ENCODE measurements at regions not wholly inside any gene's neighbourhood (a gene's known extent, or its start where the extent isn't known, plus 50 kb on each side); places are given as distances from the start of the nearest gene placed in this dataset.

DNA sequence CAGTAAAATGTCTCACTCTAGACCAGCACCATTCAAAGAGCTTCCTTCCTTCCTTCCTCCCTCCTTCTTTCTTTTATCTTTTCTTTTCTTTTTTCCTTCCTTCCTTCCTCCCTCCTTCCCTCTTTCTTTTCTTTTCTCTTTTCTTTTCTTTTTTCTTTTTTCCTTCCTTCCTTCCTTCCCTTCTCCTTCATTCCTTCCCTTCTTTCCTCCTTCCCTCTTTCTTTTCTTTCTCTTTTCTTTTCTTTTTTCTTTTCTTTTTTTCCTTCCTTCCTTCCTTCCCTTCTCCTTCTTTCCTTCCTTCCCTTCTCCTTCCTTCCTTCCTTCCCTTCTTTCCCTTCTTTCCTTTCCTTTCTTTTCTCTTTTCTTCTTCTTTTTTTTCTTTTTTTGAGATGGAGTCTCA, 985.1 kb downstream of the DSC3 start:
- DNase-seq (ENCODE audit: low read depth) = no peak

DNA sequence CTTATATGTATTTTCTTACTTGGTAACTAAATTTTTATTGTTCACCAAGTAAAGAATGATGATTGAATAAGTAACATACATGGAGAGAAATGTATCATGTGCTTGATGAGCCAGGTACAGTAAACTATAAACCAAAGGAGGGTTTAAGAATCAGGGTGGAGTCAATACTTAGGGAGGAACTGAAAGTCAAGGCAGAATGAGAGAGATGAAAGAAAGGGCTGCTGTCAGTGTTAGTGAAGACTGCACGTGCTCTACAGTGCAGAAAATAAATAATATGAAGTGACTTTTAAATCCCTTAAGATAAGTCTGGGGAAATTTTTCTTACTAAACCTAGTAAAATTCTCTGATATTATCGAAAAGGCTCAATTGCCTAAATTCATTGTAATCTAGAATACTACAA, 986.0 kb downstream of the DSC3 start:
- DNase-seq (ENCODE audit: low read depth) = no peak

DNA sequence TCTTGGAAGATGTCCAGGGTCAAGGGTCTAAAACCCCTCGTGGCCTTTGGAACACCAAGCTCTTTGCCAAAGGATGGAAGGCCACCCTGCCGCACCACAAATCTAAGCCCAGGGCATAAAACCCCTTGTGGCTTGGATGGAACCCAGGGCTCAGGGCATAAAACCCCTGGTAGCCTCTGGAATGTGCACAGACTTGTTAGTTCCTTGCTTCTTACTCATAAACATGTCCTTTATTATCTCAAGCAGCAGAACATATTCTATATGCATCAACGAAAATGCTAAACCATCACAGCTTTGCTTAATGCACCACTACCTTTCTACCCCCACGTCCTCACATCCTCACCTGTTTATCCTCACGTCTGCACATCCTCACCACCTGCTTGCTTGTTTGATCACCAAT, 998.0 kb downstream of the DSC3 start:
- no peak for DNase-seq (ENCODE audit: low read depth)

DNA sequence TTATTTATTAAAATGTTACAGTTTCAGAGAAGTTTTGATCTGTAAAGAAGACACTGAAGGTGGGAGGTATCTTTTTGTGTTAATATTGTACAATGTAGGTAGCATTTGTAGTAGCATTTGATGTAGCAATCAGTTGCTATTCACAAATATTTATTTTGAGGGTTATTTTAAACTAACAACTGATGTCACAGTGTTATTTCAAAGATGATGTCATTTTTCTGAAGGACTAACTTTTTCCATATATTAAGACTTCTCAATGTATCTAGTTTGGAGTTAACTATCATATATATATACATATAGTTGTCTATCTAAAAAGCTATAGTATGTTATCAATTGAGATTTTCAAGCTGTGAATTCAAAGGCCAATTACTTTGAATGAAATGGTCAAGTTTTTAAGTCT, 1003.3 kb downstream of the DSC3 start:
- DNase-seq (ENCODE audit: low read depth) = no peak

DNA sequence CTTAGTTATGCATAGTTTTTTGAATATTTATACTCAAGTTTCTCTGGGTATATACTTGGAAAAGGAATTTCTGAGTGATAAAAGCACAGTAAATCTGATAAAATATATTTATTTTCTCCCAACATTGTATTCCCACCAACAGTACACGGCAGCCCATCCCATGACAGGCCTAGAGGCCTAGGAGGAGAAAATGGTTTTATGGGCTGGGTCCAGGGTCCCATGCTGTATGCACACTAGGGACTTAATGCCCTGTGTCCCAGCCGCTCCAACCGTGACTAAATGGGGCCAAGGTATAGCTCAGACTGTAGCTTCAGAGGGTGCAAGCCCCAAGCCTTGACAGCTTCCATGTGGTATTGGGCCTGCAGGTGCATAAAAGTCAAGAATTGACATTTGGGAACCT, 1007.7 kb downstream of the DSC3 start:
- DNase-seq (ENCODE audit: low read depth) = no peak

DNA sequence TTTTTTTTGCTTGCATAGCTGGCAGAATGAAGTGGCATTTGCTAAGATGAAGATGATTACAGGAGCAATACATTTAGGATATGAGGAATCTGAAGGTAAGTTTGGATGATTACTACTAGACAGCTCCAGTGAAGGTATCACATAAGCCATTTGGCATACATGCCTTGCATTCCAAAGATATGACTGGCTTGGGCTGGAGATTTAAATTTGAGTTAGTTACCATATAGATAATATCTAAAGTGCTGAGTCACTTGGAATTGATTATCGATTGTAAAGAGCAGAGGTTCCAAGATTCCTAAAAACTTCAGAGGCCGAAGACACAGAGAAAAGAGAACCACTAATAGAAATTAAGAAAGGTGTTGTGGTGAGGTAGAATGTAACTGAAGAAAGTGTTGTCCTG, 1026.4 kb downstream of the DSC3 start:
- DNase-seq (ENCODE audit: low read depth) = no peak

DNA sequence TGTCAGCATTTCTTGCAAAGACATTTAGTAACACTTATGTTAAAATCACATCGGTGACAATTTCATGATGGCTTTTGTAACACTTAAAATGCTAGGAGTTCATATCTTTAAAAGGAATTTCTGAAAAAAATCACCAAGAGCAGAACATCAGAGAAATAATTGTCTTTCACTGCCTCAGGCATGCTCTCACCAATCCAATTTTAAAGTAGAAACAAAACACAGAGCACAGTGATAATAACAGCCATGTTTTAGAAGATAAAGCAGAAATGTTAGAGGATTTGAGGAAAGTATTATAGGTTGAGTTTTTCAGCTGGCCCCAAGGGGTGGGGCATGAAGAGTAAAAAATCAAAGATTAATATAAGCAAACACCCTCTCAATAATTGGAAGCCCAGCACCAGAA, 1037.6 kb downstream of the DSC3 start:
- DNase-seq (ENCODE audit: low read depth) = no peak

DNA sequence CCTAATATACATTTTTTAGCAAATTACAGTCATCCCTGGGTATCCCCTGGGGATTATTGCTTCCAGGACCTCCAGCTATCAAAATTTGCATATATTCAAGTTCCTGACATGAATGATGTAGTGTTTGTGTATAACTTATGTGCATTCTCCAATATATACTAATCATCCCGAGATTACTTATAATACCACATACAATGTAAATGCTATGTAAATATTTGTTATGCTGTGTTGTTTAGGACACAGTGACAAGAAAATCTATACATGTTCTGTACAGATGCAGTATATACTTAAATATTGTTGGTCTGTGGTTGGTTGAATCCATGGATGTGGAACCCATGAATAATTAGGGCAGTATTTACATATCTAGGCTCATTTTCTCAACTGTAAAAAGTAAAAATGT, 1060.3 kb downstream of the DSC3 start:
- DNase-seq (ENCODE audit: low read depth) = no peak

DNA sequence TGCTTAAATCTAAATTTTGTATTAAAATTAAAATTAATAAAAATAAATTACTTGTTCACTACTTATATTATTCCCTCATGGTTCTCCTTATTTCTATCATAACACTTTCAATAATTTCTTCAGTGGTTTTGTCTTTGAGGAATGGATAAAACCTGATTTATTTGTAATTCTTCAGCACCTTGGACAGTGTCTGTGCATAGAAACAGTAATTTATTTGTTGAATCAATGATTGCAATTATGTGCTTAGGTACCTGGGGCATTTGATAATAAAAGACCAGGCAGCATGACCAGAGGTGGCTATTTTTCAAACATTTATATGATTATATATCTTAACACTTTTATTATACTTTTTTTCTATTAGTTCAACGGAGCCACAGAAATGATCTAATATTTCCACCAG, 1062.7 kb downstream of the DSC3 start:
- no peak for DNase-seq (ENCODE audit: low read depth)

DNA sequence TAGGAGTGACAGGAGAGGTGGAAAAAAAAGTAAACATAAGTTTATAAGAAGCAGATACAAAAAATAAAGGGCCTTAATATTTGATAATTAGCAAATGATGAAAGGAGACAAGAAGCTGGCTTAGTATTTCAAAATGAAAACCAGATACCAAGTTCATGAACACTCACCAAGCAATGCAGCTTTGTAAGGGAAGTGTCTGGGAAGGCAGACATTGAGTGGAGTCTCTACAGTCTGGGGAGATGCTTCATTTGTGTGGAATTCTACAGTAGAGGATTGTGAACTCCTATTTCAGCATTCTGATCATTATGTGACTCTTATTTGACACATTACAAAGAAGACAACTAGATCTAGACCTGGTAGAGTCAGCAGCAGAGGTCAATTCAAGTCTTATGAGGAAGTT, 1072.7 kb downstream of the DSC3 start:
- no peak for DNase-seq (ENCODE audit: low read depth)

DNA sequence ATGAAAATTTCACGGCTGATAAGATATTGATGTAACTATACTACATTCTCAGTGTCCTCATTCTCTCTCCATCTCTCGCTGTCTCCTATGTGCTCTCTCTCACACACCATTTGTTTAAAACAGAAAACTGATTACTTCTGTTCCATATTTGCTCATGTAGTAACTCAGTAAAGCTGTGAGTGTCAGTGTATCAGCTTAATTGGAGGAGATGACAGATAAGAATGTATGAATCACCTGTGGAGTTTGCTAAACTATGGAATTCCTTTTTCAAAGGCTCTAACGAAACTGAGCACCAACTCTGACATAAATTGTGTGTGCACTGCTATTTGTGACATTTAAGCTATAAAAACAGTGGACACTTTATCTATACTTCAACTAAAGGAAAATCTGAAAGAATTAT, 1080.0 kb downstream of the DSC3 start:
- no peak for DNase-seq (ENCODE audit: low read depth)

DNA sequence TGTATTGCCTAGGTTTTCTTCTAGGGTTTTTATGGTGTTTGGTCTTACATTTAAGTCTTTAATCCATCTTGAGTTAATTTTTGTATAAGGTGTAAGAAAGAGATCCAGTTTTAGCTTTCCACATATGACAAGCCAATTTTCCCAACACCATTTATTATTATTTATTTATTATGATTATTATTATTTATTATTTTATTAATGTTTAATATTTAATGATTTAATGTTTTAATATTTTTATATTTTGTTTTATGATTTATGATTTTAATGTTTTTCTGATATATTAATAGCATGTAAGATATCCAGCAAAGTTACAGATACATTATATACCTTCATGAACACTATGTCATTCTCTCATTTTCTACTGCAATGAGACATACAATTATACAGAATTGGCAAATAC, 1082.0 kb downstream of the DSC3 start:
- DNase-seq (ENCODE audit: low read depth) = no peak

DNA sequence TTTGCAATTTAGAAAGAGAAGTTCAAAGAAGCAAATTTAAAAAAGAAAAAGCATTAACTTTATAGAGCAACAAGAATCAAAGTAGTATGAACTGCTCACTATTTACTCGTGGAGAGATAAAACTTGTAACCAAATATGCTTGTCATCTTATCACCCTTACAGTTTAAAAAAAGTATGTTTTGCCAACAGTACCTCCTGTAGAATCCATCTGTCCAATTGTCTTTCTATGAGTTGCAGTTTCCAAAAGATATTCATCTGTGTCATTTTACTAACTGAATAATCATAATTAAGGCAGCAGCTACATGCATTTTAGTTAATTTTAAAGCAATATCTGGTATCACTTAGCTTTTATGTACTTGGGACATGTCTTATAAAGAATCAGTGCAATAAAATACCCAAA, 1112.3 kb downstream of the DSC3 start:
- DNase-seq (ENCODE audit: low read depth) = no peak

DNA sequence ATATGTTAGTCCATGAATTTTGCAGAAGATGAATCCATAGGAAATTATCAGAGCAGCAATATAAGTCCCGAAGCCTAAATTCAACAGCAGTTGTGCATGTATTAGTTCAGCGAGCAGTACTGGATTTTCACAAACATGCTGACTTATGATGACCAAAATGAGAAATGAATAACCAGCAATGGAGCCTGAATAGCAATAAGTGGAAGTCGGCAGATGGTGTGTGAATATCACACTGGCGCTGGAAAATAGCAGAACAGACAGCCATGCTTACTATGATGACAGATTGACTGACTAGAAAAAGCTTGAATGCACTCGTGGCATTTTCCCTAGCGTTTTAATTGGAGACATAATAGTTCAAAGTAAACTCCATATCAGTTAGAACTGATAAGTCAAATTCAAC, 1114.5 kb downstream of the DSC3 start:
- DNase-seq (ENCODE audit: low read depth) = no peak

DNA sequence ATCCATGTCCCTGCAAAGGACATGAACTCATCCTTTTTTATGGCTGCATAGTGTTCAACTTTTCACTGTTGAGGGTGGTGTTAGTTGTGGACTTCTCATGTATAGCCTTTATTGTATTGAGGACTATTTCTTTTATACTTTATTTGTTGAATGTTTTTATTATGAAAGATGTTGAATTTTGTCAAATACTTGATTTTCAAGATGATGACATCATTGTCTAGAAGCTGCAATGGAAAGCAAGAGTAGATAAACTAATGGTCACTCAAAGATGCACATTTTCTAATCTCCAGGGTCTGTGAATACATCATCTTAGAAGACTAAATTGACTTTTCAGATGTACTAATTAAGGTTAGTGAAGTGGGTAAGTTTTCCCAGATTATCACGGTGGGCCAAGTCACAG, 1117.0 kb downstream of the DSC3 start:
- DNase-seq (ENCODE audit: low read depth) = no peak

DNA sequence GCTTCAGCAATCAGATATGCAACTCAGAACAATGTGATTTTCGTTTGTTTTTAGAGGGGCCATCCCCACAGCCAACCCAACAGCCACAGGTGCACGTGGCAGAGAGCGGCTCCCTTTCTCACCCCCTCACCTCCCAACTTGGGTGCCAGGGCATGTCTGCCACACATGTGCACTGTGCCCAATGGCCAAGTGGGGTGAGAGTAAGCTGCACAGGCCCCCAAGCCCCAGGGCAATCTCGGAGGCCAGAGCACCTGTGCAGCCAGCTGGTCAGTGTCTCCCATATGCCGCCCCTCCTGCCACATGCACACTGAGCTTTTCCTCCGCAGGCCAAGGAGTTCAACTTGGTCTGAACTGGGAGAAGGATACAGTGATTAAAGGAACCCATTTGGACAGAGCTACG, 1130.2 kb downstream of the DSC3 start:
- DNase-seq (ENCODE audit: low read depth) = no peak

DNA sequence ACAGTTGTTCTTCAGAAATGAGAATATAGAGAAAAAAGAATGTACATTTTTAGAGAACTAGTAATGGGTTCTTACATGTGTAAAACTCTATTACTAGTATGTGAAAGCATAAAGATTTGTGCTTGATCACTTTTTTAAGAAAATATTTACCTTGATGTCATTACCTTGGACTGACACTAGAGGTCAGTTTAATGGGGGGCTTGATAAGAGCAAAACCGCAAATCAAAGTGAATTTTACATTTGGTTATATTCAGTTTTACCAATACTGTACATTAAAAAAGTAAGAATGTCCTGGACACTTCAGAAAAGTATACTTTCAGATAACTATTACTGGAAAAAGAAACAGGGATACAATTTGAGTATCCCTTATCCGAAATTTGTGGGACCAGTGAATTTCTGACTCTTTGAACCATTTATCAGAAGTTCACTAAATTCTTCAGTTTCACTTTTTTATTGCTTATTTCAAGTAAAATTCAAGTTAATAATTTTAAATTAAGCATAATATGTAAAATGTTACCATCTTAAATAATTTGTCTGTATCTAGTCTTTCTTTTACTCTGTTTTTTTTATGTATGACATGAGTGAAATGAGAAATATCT, 1149.5 kb downstream of the DSC3 start:
- DNase-seq (ENCODE audit: low read depth) = no peak

DNA sequence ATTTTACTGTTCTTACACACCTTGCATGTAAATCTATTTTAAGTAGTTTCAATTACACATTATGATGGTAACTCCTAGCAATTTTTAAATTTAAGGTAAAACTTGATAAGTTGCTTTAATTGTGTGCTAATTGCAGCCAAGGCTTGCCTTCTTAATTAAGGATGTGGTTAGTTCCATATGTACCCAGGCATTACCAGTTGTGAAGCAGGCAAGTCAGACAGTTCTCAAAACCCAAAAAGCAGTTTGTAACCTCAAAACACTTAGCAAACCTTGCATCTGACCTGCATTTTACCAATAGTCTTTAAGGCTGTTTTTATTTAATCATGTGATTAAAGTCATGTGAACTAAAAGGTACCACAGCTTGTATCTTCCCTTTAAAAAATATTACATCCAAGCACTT, 1159.4 kb downstream of the DSC3 start:
- no peak for DNase-seq (ENCODE audit: low read depth)

DNA sequence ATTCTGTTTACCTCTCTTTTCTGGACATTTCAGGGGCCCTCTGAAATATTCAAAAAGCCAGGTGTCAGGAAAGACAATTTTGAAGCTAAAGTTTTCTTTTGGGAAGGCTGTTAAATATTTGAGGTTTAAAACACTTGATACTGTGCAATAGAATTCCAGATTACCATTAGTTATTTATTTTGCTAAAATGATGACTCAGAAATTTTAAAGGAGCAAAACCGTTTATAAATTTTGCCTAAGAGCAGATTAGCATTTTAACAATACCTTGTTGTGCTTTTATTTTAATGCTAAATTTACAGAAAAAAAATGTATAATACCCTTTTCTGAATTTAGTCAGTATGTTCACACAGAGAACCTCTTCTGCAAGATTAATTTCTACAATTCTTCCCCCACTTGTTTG, 1159.9 kb downstream of the DSC3 start:
- no peak for DNase-seq (ENCODE audit: low read depth)

DNA sequence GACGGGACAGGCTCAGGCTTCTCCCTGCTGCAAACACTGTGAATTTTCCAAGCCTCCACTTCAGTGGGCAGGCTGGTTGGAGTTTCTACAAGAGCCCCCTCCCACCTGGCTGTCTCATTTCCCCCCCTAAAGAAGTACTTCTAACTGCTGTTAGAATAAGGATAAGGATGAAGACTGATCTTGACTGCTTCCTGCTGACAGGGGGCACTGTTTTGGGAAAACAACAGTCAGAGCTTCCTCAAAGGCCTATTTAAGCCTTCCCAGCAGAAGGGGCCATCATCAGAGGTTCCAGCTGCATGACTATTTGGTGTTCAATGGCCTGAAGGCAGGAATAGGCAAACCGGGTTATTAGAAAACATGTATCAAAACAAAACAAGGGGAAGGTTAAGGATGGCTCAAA, 1162.8 kb downstream of the DSC3 start:
- no peak for DNase-seq (ENCODE audit: low read depth)

DNA sequence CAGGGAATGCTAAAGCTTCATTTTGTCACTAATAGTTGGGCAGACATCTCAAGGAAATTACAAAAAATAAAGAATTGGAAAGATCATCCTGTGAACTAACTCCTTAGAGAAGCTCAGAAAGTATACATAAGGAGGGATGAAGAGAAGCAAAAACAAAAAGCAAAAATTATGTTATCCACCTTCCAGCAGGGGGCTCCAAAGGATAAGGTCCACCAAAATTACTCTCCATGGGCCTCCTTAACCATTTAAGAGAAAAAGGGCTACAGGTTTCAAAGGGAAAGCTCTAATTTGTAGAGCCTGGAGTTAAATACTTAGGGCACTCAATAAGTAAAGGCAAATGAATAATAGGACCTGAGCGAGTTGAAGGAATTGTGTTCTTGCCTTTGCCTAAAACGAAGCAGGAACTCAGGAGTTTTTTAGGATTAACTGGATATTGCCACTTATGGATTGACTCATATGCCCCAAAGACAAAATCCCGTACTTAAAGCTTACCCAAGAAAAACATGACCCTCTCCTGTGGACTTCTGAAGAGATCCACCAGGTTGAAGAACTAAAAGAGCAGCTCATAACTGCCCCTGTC, 1167.9 kb downstream of the DSC3 start:
- DNase-seq (ENCODE audit: low read depth) = peak; percentile 10

DNA sequence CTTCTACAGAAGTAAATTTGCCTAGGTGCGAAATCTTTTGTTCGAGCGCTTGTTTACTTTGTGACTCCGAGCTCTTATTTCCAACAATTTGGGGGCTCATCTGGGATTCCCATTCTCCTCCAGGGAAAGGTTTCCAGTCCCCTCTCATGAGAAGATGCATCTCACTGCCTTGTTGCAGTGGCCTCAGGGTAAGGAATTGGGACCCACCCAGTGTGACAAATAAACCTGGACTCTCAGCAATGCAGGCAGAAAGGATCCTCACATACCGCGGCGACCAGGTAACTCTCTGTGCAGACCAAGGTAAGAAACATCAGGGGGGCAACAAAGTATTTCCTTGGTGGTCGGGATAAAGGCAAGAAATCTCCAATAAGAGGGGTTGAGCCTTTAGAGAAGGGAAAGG, 1169.3 kb downstream of the DSC3 start:
- DNase-seq (ENCODE audit: low read depth) = no peak

DNA sequence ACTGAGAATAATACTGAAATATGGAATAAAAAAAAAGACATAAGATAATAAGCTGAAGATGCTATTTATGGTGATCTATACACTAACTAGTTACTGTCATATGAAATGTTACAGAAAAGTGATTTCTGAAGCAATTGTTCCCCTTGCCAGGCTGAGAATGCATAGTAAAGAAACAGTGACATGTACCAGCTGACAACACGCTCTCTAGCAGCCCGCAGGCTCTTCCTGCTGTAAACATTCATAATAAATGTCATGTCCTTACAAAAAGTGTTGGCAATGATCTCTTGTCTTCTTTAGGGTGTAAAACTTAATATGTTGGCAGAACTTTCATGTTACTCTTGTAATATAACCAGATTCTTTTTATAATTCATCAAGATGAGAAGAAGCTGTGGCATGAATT, 1171.3 kb downstream of the DSC3 start:
- no peak for DNase-seq (ENCODE audit: low read depth)

DNA sequence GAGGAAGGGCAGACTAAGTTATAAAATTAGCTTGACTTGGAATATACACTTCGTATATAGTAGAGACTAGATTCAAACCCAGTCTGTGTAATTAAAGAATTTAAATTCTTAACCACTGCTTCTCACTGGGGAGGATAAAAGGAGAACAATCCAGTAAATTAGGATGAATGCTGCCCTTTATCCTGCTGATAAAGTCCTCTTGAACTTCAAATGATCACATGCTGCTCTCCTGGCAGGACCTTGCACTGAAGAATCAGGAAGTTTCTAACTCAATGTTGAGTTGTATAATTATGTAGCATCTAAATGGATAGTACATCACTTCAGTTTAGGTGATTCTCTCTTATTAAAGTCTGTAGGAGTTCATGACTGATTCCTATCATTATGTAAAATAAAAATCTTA, 1179.7 kb downstream of the DSC3 start:
- no peak for DNase-seq (ENCODE audit: low read depth)

DNA sequence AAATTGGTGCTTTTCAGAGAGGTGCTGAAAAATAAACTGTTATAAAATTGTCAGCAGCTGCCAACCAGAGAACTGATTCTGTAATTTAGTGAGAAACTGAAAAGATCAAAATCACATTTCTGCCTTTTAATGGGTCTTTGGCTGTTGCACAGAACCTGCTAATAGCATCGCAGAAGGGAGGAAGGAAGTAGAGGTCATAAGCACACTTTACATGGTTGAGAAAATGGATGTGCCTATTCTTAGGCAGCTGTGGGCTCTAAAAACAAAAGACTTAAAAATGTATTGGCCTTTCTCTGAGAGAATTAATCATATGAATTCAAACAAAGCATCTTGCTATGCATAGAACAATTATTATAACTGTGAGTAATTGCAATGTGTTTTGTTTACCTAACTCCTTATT, 1186.9 kb downstream of the DSC3 start:
- DNase-seq (ENCODE audit: low read depth) = no peak

Measured in non-pigmented ciliary epithelial cell (primary cell).